ENCODE measurements at regions not wholly inside any gene's neighbourhood (a gene's known extent, or its start where the extent isn't known, plus 50 kb on each side); places are given as distances from the start of the nearest gene placed in this dataset.

DNA sequence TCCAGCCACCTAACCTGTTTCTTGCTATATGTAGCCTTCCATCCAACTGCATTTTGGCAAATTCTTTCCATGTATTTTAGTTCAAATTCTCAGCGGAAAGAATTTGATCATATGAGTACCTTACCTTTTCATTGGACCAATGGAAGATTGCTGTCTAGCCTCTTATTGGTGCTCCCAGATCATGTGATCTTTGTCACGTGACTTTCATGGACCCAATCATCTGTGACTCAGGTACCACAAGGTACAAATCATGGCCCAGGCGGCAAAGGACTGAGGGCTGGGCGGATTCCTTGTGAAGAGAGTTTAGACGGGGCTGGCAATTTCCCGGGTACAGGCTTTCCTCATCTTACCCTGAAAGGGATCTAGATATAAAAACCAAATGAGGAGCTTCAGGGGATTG is 85.9 kb upstream of the TBX20 start:
- no peak for DNase-seq (ENCODE audit: low spot score)

DNA sequence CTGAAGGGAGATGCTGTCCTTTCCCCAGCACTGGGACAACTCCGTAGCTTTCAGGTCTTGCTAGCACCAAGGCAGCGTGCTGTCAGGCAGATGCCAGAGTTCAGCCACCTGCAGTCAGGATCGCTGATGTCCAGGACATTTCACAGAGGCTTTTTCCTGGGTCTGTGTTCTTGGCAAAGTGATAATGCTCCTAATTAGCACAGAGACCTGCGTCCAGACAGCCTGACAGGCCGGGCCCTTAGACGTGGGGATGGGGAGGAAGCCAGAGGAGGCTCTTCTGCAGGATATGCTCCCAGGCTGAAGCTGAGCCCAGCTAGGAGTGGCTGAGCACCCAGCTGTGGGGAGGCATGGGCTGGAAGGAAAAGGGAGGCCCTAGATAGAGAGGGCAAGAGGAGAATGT is 82.5 kb upstream of the TBX20 start:
- DNase-seq (ENCODE audit: low spot score): no peak

DNA sequence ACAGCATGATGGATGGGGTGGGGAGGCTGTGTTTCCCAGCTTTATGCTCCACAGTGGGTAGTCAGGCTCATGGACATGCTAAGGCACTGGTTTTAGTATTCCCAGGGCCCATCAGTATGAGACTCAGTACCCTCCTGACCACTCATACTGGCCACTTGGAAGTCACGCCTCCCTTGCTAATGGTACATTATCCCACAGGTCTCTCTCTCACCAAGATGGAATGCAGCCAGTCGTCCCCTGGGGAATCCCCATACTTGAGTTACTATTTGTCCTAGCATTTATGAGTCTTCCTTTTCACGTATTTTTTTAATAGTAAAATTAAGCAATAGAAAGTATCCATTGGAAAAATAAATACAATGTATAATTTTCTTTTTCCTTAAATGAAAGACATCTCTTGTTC is 80.6 kb upstream of the TBX20 start:
- DNase-seq (ENCODE audit: low spot score): no peak

DNA sequence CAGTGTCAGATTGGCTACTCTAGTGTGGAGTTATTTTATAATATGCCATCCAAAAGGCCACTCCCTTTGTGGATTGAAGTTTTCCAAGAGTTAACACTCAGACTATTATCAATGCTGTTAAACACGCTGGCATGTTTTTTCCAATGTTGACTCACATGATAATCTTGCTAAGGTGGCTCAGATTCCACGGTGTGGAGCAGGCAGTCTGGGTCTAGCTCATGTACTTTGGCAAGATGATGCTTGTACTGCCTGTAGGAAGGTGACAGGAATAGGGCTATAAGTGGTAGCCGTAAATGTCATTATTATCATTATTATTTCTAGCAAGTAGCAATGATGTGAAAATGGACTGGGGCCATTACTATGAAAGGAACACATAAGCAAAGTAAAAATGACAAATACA is 79.4 kb upstream of the TBX20 start:
- no peak for DNase-seq (ENCODE audit: low spot score)

DNA sequence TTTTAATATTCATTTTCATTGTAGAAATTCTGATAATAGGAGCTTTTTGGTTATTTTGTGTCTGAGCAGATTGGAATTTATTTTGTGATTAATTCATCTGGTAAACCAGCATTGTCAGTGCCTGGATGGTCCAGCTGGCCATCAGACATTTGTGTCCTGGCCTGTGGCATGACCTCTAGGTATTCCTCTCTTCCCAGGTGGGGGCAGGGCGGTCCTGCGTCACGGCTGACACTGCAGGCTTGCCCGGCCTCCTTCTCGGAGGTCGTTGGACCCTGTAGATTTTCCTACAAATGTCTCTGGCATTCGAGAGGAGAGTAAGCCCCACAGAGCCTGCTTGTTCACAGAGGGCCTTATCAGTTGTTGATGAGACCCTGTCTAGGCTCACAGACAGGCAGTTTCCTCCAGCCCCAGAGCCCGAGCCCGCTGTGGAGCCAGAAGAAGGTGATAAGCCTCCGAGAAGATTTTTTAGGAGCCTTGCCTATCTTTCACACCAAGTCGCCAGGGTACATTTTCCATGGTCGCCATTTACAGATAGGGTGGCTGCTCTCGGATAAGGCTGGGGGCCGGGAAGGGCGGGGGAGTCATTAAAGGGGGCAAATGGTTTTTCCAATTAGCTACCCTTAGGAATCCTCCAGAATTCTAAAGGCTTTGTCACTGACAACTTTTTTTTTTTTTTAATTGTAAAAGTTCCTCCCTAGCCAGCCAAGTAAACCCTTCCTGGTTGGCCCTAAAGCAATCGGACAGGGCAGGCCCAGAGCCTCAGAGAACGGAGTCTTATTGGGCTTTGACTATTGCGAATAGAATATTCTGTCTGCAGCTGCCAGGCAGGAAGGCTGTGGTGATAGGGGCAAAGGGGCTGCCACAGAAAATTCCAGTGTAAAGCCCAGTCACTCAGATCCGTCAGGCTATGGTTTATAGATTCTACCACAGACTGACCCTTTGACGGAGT is 78.1 kb upstream of the TBX20 start:
- no peak for DNase-seq (ENCODE audit: low spot score)

DNA sequence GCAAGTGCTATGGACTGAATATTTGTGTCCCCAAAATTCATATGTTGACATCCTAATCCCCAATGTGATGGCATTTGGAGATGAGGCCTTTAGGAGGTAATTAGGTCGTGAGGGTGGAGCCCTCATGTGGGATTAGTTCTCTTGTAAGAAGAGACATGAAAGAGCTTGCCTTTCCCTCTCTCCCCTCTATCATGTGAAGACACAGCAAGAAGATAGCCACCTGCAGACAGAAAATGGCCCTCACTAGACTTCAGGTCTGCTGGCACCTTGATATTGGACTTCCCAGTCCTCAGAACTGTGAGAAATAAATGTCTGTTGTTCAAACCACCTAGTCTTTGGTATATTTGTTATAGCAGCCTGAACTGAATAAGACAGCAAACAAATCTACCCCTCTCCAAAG is 75.1 kb upstream of the TBX20 start:
- DNase-seq (ENCODE audit: low spot score): no peak

DNA sequence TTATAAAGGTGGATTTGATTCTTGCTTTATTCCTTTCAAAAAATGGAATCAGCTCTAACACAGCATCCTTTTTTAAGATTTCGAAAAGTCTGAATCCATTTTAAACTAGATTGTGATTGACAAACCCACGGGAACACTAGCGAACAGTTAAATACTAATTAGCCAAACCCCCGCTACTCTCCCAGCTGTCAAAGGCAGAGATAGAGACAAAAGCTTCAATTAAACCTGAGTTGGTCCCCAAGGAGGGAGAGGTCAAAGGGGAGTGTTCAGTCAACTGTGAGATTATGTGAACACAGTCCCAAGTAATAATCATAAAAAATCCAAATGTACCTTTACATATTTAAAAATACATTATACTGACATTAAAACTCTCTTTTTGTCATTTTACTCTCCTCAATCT is 65.7 kb upstream of the TBX20 start:
- DNase-seq (ENCODE audit: low spot score): no peak

DNA sequence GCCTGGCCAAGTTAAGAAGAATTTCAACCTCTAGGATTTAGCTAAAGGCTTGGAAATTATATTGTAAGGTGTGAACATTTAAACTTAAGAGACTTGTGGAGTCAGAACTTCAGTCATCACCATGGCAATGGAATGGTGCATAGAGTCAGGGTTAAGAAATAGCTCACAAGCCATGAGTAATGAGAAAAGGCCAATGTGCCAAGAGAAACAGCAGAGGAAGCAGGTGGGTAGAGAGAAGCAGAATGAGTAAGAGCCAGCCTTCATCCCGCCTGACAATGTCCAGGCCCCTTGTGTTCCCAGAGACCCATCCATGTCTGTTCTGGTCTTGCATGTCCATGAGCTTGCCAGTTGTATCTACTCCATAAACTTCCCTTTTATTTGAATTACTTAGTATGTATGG is 62.6 kb upstream of the TBX20 start:
- no peak for DNase-seq (ENCODE audit: low spot score)

DNA sequence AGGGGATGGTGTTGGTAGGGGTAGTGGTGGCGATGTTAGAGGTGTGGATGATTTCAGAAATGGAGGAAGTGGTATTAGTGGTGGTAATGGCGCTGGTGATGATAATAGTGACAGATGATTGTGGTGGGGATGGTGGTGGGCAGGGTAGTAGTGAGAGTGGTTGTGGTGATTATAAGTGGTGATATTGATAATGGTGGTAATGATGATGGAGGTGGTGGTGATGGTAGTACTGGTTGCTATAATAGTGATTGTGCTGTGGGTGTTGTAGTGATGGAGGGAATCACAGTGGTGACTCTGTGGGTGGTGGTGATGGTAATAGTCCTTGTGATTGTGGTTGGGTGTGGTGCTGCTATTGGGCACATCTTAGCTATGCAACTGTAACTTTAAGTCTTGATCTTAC is 61.6 kb upstream of the TBX20 start:
- DNase-seq (ENCODE audit: low spot score): no peak

DNA sequence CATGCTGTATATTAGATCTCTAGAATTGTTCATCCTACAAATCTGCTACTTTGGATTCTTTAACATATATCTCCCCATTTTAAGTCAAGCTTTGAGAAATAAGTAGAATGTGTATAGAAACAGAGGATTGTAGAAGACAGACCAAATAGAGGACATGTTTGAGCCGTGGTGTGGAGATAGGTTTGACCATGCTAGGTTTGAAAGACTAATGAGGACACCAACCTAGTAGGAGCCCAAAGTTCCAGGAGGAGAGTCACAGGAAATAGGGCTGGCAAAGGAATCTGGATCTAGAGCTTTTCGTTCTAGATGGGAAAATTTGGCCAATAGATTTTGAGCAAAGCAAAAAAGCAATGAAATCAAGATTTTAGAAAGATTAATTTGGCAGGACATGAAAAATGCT is 60.5 kb upstream of the TBX20 start:
- no peak for DNase-seq (ENCODE audit: low spot score)

DNA sequence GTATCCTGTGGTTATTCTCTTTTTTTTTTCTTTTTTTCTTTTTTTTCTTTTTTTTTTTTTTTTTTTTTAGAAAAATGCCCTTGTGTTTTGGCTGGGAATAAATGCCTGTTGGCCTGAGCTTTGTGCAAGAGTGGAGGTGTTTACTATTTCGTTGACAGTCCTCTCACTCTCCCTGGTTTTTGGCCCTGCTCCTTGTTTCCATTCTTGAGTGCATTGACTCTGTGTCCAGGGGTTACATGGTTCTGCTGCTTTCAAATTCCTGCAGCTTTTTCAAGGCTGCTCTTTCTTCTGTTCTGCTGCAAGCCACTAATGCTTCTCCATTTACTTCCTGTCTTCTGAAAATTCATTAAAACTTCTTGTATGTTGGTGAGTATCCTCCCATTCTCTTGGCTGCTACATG is 59.7 kb upstream of the TBX20 start:
- no peak for DNase-seq (ENCODE audit: low spot score)

All from ureter (tissue), 1 donor.